WTC11 (cell line): ENCODE measurements at regions not wholly inside any gene's neighbourhood (a gene's known extent, or its start where the extent isn't known, plus 50 kb on each side); places are given as distances from the start of the nearest gene placed in this dataset.

Experiments used
- ATAC-seq: fragments of 200-7000 bp; cut with Tn5 transposase; 2 replicates; pipeline ENCODE4 v1.10.0; 2021; ENCODE audit warnings: mild to moderate bottlenecking, moderate library complexity
- CTCF ChIA-PET: fragments of 300-600 bp; sonication (Branson Sonifier 250); formaldehyde crosslinking; loops from one replicate; lab custom pipeline; 2021; ENCODE audit warnings: antibody characterized with exemption; lab: Charles Lee
- POLR2A ChIA-PET: fragments of 350-600 bp; sonication (Branson Sonifier 250); formaldehyde crosslinking; loops from one replicate; lab custom pipeline; 2021; ENCODE audit warnings: antibody characterized with exemption; lab: Charles Lee
- DNase-seq: peaks from one replicate; pipeline ENCODE4 v3.0.0; 2021; ENCODE audit warnings: low spot score
- H3K27ac Mint-ChIP-seq: 2 replicates; pipeline ENCODE4 v1.8.0; 2021; ENCODE audit warnings: mixed read lengths
- H3K27me3 Mint-ChIP-seq: 2 replicates; pipeline ENCODE4 v1.8.0; 2021; ENCODE audit warnings: low read depth, mild to moderate bottlenecking, moderate library complexity, mixed read lengths
- H3K36me3 Mint-ChIP-seq: 2 replicates; pipeline ENCODE4 v1.8.0; 2021; ENCODE audit warnings: mixed read lengths
- H3K4me1 Mint-ChIP-seq: 2 replicates; pipeline ENCODE4 v1.8.0; 2022; ENCODE audit warnings: mixed read lengths
- H3K4me3 Mint-ChIP-seq: 2 replicates; pipeline ENCODE4 v1.8.0; 2021; ENCODE audit warnings: mild to moderate bottlenecking, moderate library complexity, mixed read lengths
- H3K9me3 Mint-ChIP-seq: 2 replicates; pipeline ENCODE4 v1.8.0; 2021; ENCODE audit warnings: mixed read lengths
- ATF6 ChIP-seq: sonication (generic); formaldehyde crosslinking; IDR thresholded peaks from 2 replicates; pipeline ENCODE4 v1.8.1; 2023; ENCODE audit warnings: mild to moderate bottlenecking, missing genetic modification reagents
- CREM ChIP-seq: sonication (generic); formaldehyde crosslinking; IDR thresholded peaks from 2 replicates; pipeline ENCODE4 v1.8.1; 2022; ENCODE audit warnings: mild to moderate bottlenecking, missing genetic modification reagents, moderate library complexity
- CTCF ChIP-seq: fragments of 200-600 bp; IDR thresholded peaks from 2 replicates; pipeline ENCODE4 v1.8.0; 2022; ENCODE audit warnings: antibody characterized with exemption
- GRHL2 ChIP-seq: fragments of 250-450 bp; sonication (Bioruptor Pico); IDR thresholded peaks from 2 replicates; pipeline ENCODE4 v1.8.0; 2022; ENCODE audit warnings: mild to moderate bottlenecking, moderate library complexity; ENCODE audit not compliant: insufficient replicate concordance, severe bottlenecking
- GTF2I ChIP-seq: fragments of 250-450 bp; sonication (Bioruptor Pico); conservative IDR thresholded peaks from 2 replicates; pipeline ENCODE4 v1.4.0; 2021; ENCODE audit warnings: mild to moderate bottlenecking
- JAZF1 ChIP-seq: fragments of 250-450 bp; sonication (Bioruptor Pico); IDR thresholded peaks from 2 replicates; pipeline ENCODE4 v1.9.0; 2021; ENCODE audit warnings: moderate library complexity, mild to moderate bottlenecking, inconsistent platforms
- JUN ChIP-seq: sonication (generic); formaldehyde crosslinking; IDR thresholded peaks from 2 replicates; pipeline ENCODE4 v1.8.0; 2023; ENCODE audit warnings: mild to moderate bottlenecking, missing genetic modification reagents
- MXD4 ChIP-seq: fragments of 250-450 bp; sonication (Bioruptor Pico); IDR thresholded peaks from 2 replicates; pipeline ENCODE4 v1.8.0; 2021; ENCODE audit warnings: mild to moderate bottlenecking, moderate library complexity, borderline replicate concordance
- NR1H2 ChIP-seq: sonication (generic); formaldehyde crosslinking; IDR thresholded peaks from 2 replicates; pipeline ENCODE4 v1.9.0; 2021; ENCODE audit warnings: mild to moderate bottlenecking, moderate library complexity, missing genetic modification reagents
- TCF7 ChIP-seq: sonication (generic); formaldehyde crosslinking; IDR thresholded peaks from 2 replicates; pipeline ENCODE4 v1.8.0; 2022; ENCODE audit warnings: mild to moderate bottlenecking, low read depth, missing genetic modification reagents, moderate library complexity
- TEAD4 ChIP-seq: sonication (generic); formaldehyde crosslinking; IDR thresholded peaks from 2 replicates; pipeline ENCODE4 v1.8.0; 2022; ENCODE audit warnings: mild to moderate bottlenecking, missing genetic modification reagents
- TP53 ChIP-seq: sonication (generic); formaldehyde crosslinking; IDR thresholded peaks from 2 replicates; pipeline ENCODE4 v1.8.1; 2023; ENCODE audit warnings: mild to moderate bottlenecking, missing genetic modification reagents
- ZNF396 ChIP-seq: fragments of 250-450 bp; sonication (Bioruptor Pico); IDR thresholded peaks from 2 replicates; pipeline ENCODE4 v1.8.0; 2021; ENCODE audit warnings: mild to moderate bottlenecking, moderate library complexity, borderline replicate concordance
- TF ChIP-seq, protein P1 (sequence below): sonication (generic); formaldehyde crosslinking; IDR thresholded peaks from 2 replicates; pipeline ENCODE4 v1.8.0; 2023; ENCODE audit warnings: missing genetic modification reagents, mild to moderate bottlenecking, borderline replicate concordance
- TF ChIP-seq, protein P2 (sequence below): sonication (generic); formaldehyde crosslinking; conservative IDR thresholded peaks from 2 replicates; pipeline ENCODE4 v1.8.1; 2022; ENCODE audit warnings: mild to moderate bottlenecking, missing genetic modification reagents
- TF ChIP-seq, protein P3 (sequence below): sonication (generic); formaldehyde crosslinking; IDR thresholded peaks from 2 replicates; pipeline ENCODE4 v1.8.1; 2023; ENCODE audit warnings: mild to moderate bottlenecking, missing genetic modification reagents
- TF ChIP-seq, protein P4 (sequence below): sonication (generic); formaldehyde crosslinking; IDR thresholded peaks from 2 replicates; pipeline ENCODE4 v1.8.0; 2022; ENCODE audit warnings: mild to moderate bottlenecking, missing genetic modification reagents

GRCh38 chrX:33434256-33435092 is 223.1 kb upstream of the DMD start:
- Mint-ChIP-seq H3K36me3 (no peaks in the 10 kb centered on the region; the same call in 1 of the 2 replicates), H3K9me3 (peaks cover 9% of the 10 kb centered on the region; the same call in 1 of the 2 replicates)
- TF ChIP-seq, protein P1, sequence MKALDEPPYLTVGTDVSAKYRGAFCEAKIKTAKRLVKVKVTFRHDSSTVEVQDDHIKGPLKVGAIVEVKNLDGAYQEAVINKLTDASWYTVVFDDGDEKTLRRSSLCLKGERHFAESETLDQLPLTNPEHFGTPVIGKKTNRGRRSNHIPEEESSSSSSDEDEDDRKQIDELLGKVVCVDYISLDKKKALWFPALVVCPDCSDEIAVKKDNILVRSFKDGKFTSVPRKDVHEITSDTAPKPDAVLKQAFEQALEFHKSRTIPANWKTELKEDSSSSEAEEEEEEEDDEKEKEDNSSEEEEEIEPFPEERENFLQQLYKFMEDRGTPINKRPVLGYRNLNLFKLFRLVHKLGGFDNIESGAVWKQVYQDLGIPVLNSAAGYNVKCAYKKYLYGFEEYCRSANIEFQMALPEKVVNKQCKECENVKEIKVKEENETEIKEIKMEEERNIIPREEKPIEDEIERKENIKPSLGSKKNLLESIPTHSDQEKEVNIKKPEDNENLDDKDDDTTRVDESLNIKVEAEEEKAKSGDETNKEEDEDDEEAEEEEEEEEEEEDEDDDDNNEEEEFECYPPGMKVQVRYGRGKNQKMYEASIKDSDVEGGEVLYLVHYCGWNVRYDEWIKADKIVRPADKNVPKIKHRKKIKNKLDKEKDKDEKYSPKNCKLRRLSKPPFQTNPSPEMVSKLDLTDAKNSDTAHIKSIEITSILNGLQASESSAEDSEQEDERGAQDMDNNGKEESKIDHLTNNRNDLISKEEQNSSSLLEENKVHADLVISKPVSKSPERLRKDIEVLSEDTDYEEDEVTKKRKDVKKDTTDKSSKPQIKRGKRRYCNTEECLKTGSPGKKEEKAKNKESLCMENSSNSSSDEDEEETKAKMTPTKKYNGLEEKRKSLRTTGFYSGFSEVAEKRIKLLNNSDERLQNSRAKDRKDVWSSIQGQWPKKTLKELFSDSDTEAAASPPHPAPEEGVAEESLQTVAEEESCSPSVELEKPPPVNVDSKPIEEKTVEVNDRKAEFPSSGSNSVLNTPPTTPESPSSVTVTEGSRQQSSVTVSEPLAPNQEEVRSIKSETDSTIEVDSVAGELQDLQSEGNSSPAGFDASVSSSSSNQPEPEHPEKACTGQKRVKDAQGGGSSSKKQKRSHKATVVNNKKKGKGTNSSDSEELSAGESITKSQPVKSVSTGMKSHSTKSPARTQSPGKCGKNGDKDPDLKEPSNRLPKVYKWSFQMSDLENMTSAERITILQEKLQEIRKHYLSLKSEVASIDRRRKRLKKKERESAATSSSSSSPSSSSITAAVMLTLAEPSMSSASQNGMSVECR (CRISPR knock-in tag), result no peak
- TF ChIP-seq CTCF, result peak; percentile 61
- TF ChIP-seq, all 79 proteins: peak for 1
- H3K4me3 Mint-ChIP-seq, result no peak overlapping the region
- ChIA-PET POLR2A (no interaction called here), CTCF (interaction anchor here (0.6 to 1.6 kb wide), 5 partner anchors 14 to 978 kb away, joined by 3 to 5 read pairs (median 4); no protein-coding TSS in a partner anchor)
- DNase-seq (peak; percentile 63), ATAC-seq (peak; percentile 74)
- no peak overlapping the region for H3K27ac Mint-ChIP-seq
- H3K4me1 Mint-ChIP-seq, result no peaks in the 10 kb centered on the region
- no peaks in the 10 kb centered on the region for H3K27me3 Mint-ChIP-seq

DNA sequence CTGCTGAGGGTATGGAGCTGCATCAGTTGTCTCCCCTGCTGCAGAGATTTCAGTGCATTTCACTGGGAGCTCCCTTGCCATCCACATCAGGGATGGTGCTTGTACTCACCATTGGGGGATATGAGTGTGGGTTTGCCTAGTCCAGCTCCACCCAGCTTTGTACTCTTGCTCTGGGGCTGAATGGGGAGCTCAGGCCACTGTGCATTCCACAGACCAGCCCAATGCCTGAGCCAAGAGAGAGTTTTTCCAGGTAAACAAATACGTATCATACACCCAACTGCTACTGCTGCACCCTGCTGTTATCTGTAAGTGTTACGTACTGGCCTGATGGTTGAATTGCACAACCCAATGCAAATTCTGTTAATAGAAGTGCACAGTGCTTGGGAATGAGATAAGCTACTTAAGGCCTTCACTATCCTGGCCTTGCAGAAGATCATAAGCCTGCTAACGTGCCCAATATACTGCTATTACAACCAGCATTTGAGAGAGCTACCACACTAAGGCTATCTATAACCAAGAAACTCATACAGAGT is 205.0 kb upstream of the DMD start:
- Mint-ChIP-seq H3K4me1 (no peaks in the 10 kb centered on the region), H3K27me3 (no peaks in the 10 kb centered on the region), H3K4me3 (no peak overlapping the region), H3K9me3 (peaks cover 44% of the 10 kb centered on the region), H3K36me3 (peaks cover 5% of the 10 kb centered on the region; the same call in 1 of the 2 replicates), H3K27ac (no peak overlapping the region)
- CTCF ChIA-PET, result no interaction called here
- DNase-seq (no peak), ATAC-seq (no peak)
- POLR2A ChIA-PET, result no interaction called here
- no peak for TF ChIP-seq TCF7 (CRISPR knock-in tag)
- no peak for TF ChIP-seq CREM
- TF ChIP-seq, protein P2, sequence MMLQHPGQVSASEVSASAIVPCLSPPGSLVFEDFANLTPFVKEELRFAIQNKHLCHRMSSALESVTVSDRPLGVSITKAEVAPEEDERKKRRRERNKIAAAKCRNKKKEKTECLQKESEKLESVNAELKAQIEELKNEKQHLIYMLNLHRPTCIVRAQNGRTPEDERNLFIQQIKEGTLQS (CRISPR knock-in tag), result no peak
- no peak for TF ChIP-seq NR1H2 (CRISPR knock-in tag)
- no peak for TF ChIP-seq JAZF1

DNA sequence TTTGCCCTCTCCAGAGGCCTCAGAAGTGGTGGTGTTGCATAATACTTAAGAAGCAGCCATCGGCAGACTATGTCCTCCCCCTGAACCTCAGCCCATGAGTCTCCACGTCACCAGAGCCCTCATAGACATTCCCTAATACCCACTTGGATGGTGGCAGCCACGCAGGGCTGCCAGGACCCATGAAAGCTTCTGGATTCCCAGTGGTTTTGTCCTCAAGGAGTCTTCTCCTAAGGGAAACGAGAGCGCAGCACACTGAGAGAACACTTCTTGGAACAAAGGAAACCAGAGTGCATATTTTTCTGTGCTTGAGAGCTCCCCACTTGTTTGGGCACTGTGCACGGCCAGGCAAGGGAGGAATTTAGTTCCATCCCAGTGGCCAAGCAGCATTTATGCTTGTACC is 204.1 kb upstream of the DMD start:
- ChIA-PET CTCF (no interaction called here), POLR2A (no interaction called here)
- Mint-ChIP-seq H3K27ac (no peak overlapping the region), H3K9me3 (peaks cover 45% of the 10 kb centered on the region), H3K4me1 (no peaks in the 10 kb centered on the region), H3K27me3 (no peaks in the 10 kb centered on the region), H3K4me3 (no peak overlapping the region), H3K36me3 (peaks cover 5% of the 10 kb centered on the region)
- DNase-seq (no peak), ATAC-seq (no peak)
- TF ChIP-seq, protein P3, sequence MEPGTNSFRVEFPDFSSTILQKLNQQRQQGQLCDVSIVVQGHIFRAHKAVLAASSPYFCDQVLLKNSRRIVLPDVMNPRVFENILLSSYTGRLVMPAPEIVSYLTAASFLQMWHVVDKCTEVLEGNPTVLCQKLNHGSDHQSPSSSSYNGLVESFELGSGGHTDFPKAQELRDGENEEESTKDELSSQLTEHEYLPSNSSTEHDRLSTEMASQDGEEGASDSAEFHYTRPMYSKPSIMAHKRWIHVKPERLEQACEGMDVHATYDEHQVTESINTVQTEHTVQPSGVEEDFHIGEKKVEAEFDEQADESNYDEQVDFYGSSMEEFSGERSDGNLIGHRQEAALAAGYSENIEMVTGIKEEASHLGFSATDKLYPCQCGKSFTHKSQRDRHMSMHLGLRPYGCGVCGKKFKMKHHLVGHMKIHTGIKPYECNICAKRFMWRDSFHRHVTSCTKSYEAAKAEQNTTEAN (CRISPR knock-in tag), result no peak
- no peak for TF ChIP-seq TEAD4 (CRISPR knock-in tag)
- TF ChIP-seq GTF2I (CRISPR knock-in tag), result no peak
- no peak for TF ChIP-seq ATF6 (CRISPR knock-in tag)
- TF ChIP-seq MXD4 (CRISPR knock-in tag), result no peak
- no peak for TF ChIP-seq JUN (CRISPR knock-in tag)
- TF ChIP-seq ZNF396, result no peak
- TF ChIP-seq, protein P4, sequence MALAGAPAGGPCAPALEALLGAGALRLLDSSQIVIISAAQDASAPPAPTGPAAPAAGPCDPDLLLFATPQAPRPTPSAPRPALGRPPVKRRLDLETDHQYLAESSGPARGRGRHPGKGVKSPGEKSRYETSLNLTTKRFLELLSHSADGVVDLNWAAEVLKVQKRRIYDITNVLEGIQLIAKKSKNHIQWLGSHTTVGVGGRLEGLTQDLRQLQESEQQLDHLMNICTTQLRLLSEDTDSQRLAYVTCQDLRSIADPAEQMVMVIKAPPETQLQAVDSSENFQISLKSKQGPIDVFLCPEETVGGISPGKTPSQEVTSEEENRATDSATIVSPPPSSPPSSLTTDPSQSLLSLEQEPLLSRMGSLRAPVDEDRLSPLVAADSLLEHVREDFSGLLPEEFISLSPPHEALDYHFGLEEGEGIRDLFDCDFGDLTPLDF, result no peak
- no peak for TF ChIP-seq TP53 (CRISPR knock-in tag)
- TF ChIP-seq GRHL2 (CRISPR knock-in tag), result no peak
